Fibroblast of lung (primary cell): ENCODE measurements at regions not wholly inside any gene's neighbourhood (a gene's known extent, or its start where the extent isn't known, plus 50 kb on each side); places are given as distances from the start of the nearest gene placed in this dataset.

Source experiments
- DNase-seq, 2 donors: peaks; one replicate each; pipeline versions ENCODE4 v3.0.0 to v3.0.0-alpha.2; 2010; ENCODE audit warnings: low read depth in 2 of 2
- H2AFZ ChIP-seq: 2 replicates; pipeline ENCODE4 v1.5.1; 2012; ENCODE audit warnings: low read length, control low read depth, inconsistent platforms
- H3K27ac ChIP-seq: 2 replicates; pipeline ENCODE4 v1.5.1; 2011; ENCODE audit warnings: low read length, control low read depth; ENCODE audit not compliant: insufficient read depth
- H3K27me3 ChIP-seq: 2 replicates; pipeline ENCODE4 v1.5.1; 2011; ENCODE audit warnings: mild to moderate bottlenecking, low read length; ENCODE audit not compliant: control insufficient read depth, insufficient read depth
- H3K36me3 ChIP-seq: 2 replicates; pipeline ENCODE4 v1.5.1; 2011; ENCODE audit warnings: low read length; ENCODE audit not compliant: control insufficient read depth, insufficient read depth
- H3K4me1 ChIP-seq: 2 replicates; pipeline ENCODE4 v1.5.1; 2011; ENCODE audit warnings: low read length; ENCODE audit not compliant: control insufficient read depth, insufficient read depth; ENCODE audit errors: extremely low read depth
- H3K4me2 ChIP-seq: 2 replicates; pipeline ENCODE4 v1.5.1; 2011; ENCODE audit warnings: low read length, control low read depth; ENCODE audit not compliant: insufficient read depth; ENCODE audit errors: extremely low read depth
- H3K4me3 ChIP-seq, 4 experiments: fragments of 200-600 bp in 1 of 4; sonication (generic) in 1 of 4; replicated peaks in 1 of 4; 2 replicates each; pipeline ENCODE4 v1.5.1; 2011 to 2016; ENCODE audit warnings: low read length in 4 of 4, low read depth in 3 of 4, mild to moderate bottlenecking in 3 of 4, control low read depth in 2 of 4, inconsistent platforms in 1 of 4, mixed read lengths in 1 of 4; ENCODE audit not compliant: insufficient read depth in 1 of 4; ENCODE audit errors: control extremely low read depth in 1 of 4
- H3K79me2 ChIP-seq: 2 replicates; pipeline ENCODE4 v1.5.1; 2012; ENCODE audit warnings: mild to moderate bottlenecking, low read length, inconsistent platforms; ENCODE audit not compliant: control insufficient read depth, insufficient read depth
- H3K9ac ChIP-seq: 2 replicates; pipeline ENCODE4 v1.5.1; 2011; ENCODE audit warnings: mild to moderate bottlenecking, low read length, control low read depth; ENCODE audit not compliant: insufficient read depth
- H3K9me3 ChIP-seq: 2 replicates; pipeline ENCODE4 v1.5.1; 2012; ENCODE audit warnings: low read depth, low read length; ENCODE audit not compliant: control insufficient read depth, insufficient read depth
- H4K20me1 ChIP-seq: 2 replicates; pipeline ENCODE4 v1.5.1; 2011; ENCODE audit warnings: low read length; ENCODE audit not compliant: control insufficient read depth, insufficient read depth; ENCODE audit errors: extremely low read depth
- CTCF ChIP-seq, 2 donors: IDR thresholded peaks in 1 of 2; conservative IDR thresholded peaks in 1 of 2; 1 replicate in 1 of 2; 2 replicates in 1 of 2; pipeline ENCODE4 v1.5.1; 2011 to 2012; ENCODE audit warnings: low read length in 2 of 2, control low read depth in 1 of 2, inconsistent platforms in 1 of 2, low read depth in 1 of 2, mild to moderate bottlenecking in 1 of 2
- EZH2 ChIP-seq: IDR thresholded peaks from 2 replicates; pipeline ENCODE4 v1.5.1; 2012; ENCODE audit warnings: low read length, control low read depth, mild to moderate bottlenecking; ENCODE audit errors: missing control alignments

GRCh38 chrX:114071412-114071811 lies 512.5 kb upstream of the HTR2C start:
- Histone ChIP-seq H3K36me3 (no peaks in the 10 kb centered on the region), H3K4me1 (no peaks in the 10 kb centered on the region), H2AFZ (no peak overlapping the region), H3K4me3 (no peak overlapping the region), H4K20me1 (no peaks in the 10 kb centered on the region), H3K4me2 (no peak overlapping the region), H3K9ac (no peak overlapping the region), H3K79me2 (no peaks in the 10 kb centered on the region), H3K27ac (no peak overlapping the region), H3K9me3 (no peaks in the 10 kb centered on the region), H3K27me3 (no peaks in the 10 kb centered on the region)
- no peak for DNase-seq
- TF ChIP-seq CTCF (conservative IDR thresholded peaks at IDR 0.05 in 1 of 2, IDR thresholded peaks at IDR 0.05 in 1 of 2; ENCODE audit: low read depth in 1 of 2, low read length in 2 of 2) (no peak), EZH2 (no peak)

- no peak for DNase-seq
- H3K9ac ChIP-seq, result no peak overlapping the region
- H3K79me2 ChIP-seq, result no peaks in the 10 kb centered on the region
Observed at GRCh38 chrX:114065577-114066223, 518.2 kb upstream of the HTR2C start.

GRCh38 chrX:114061226-114061625 lies 522.7 kb upstream of the HTR2C start:
- no peaks in the 10 kb centered on the region for H3K36me3 ChIP-seq
- TF ChIP-seq EZH2 (no peak), CTCF (conservative IDR thresholded peaks at IDR 0.05 in 1 of 2, IDR thresholded peaks at IDR 0.05 in 1 of 2; ENCODE audit: low read depth in 1 of 2, low read length in 2 of 2) (no peak)
- no peak for DNase-seq

More at GRCh38 chrX:114065577-114066223, 518.2 kb upstream of the HTR2C start:
- Histone ChIP-seq H2AFZ (no peak overlapping the region), H3K27me3 (no peaks in the 10 kb centered on the region), H3K4me3 (no peak overlapping the region), H3K4me2 (no peak overlapping the region), H3K9me3 (no peaks in the 10 kb centered on the region), H3K4me1 (no peaks in the 10 kb centered on the region), H4K20me1 (no peaks in the 10 kb centered on the region), H3K36me3 (no peaks in the 10 kb centered on the region), H3K27ac (no peak overlapping the region)
- no peak for TF ChIP-seq CTCF (conservative IDR thresholded peaks at IDR 0.05 in 1 of 2, IDR thresholded peaks at IDR 0.05 in 1 of 2; ENCODE audit: low read depth in 1 of 2, low read length in 2 of 2)
- no peak for TF ChIP-seq EZH2

More at GRCh38 chrX:114061226-114061625, 522.7 kb upstream of the HTR2C start:
- Histone ChIP-seq H3K27ac (no peak overlapping the region), H3K4me1 (no peaks in the 10 kb centered on the region), H3K27me3 (no peaks in the 10 kb centered on the region), H3K9ac (no peak overlapping the region), H3K79me2 (no peaks in the 10 kb centered on the region), H2AFZ (no peak overlapping the region), H3K4me3 (no peak overlapping the region), H3K4me2 (no peak overlapping the region), H3K9me3 (no peaks in the 10 kb centered on the region), H4K20me1 (no peaks in the 10 kb centered on the region)
